GM23338 (cell line): ENCODE measurements at regions not wholly inside any gene's neighbourhood (a gene's known extent, or its start where the extent isn't known, plus 50 kb on each side); places are given as distances from the start of the nearest gene placed in this dataset.
"Not testable (repeated sequence)": the region's sequence is repeated elsewhere in the genome, so short reads cannot be mapped to it uniquely, and the experiment has no call there.

ENCODE experiments used
- ATAC-seq: fragments of 200-7000 bp; cut with Tn5 transposase; 3 replicates; pipeline ENCODE4 v1.9.1; 2020
- DNase-seq: peaks from one replicate; pipeline ENCODE4 v3.0.0-alpha.2; 2015; ENCODE audit warnings: low spot score
- H2AFZ ChIP-seq: fragments of 200-600 bp; sonication (generic); 2 replicates; pipeline ENCODE4 v1.8.0; 2016; ENCODE audit warnings: antibody characterized with exemption, mild to moderate bottlenecking, moderate library complexity
- H3F3A ChIP-seq: fragments of 200-600 bp; sonication (generic); replicated peaks from 2 replicates; pipeline ENCODE4 v1.8.0; 2017; ENCODE audit warnings: antibody characterized with exemption, mixed run types, low read depth
- H3K27ac ChIP-seq: fragments of 200-600 bp; sonication (generic); 2 replicates; pipeline ENCODE4 v1.6.1; 2016; ENCODE audit warnings: low read depth
- H3K27me3 ChIP-seq: fragments of 200-600 bp; sonication (generic); 2 replicates; pipeline ENCODE4 v1.8.0; 2016; ENCODE audit warnings: mild to moderate bottlenecking, mixed run types, moderate library complexity; ENCODE audit not compliant: insufficient read depth
- H3K36me3 ChIP-seq: fragments of 200-600 bp; sonication (generic); 2 replicates; pipeline ENCODE4 v1.8.0; 2016; ENCODE audit warnings: mild to moderate bottlenecking; ENCODE audit not compliant: insufficient read depth
- H3K4me1 ChIP-seq: fragments of 200-600 bp; sonication (generic); 2 replicates; pipeline ENCODE4 v1.8.0; 2016; ENCODE audit warnings: mild to moderate bottlenecking, moderate library complexity; ENCODE audit not compliant: insufficient read depth
- H3K4me2 ChIP-seq: fragments of 200-600 bp; sonication (generic); 2 replicates; pipeline ENCODE4 v1.7.1; 2017; ENCODE audit warnings: mixed run types
- H3K4me3 ChIP-seq: fragments of 200-600 bp; sonication (generic); 2 replicates; pipeline ENCODE4 v1.6.1; 2016; ENCODE audit warnings: mixed run types
- H3K79me2 ChIP-seq: fragments of 200-600 bp; sonication (generic); replicated peaks from 2 replicates; pipeline ENCODE4 v1.8.0; 2017; ENCODE audit warnings: mild to moderate bottlenecking; ENCODE audit not compliant: insufficient read depth
- H3K9me2 ChIP-seq: fragments of 200-600 bp; sonication (generic); 2 replicates; pipeline ENCODE4 v1.8.0; 2017; ENCODE audit not compliant: insufficient read depth
- H4K20me1 ChIP-seq: fragments of 200-600 bp; sonication (generic); replicated peaks from 2 replicates; pipeline ENCODE4 v1.8.0; 2017; ENCODE audit warnings: mild to moderate bottlenecking; ENCODE audit not compliant: insufficient read depth
- H3K27ac Mint-ChIP-seq: 2 replicates; pipeline ENCODE4 v1.8.0; 2020; ENCODE audit warnings: inconsistent platforms, mild to moderate bottlenecking, moderate library complexity, mixed read lengths
- H3K27me3 Mint-ChIP-seq: 3 replicates; pipeline ENCODE4 v1.8.0; 2022; ENCODE audit warnings: low read depth, mild to moderate bottlenecking, moderate library complexity, mixed read lengths, inconsistent platforms; ENCODE audit not compliant: insufficient read depth, poor library complexity
- H3K36me3 Mint-ChIP-seq: 3 replicates; pipeline ENCODE4 v1.8.0; 2021; ENCODE audit warnings: low read depth, mild to moderate bottlenecking, inconsistent platforms, moderate library complexity, mixed read lengths
- H3K4me1 Mint-ChIP-seq: 3 replicates; pipeline ENCODE4 v1.8.0; 2020; ENCODE audit warnings: mild to moderate bottlenecking, inconsistent platforms, mixed read lengths
- H3K4me3 Mint-ChIP-seq: 3 replicates; pipeline ENCODE4 v1.8.0; 2021; ENCODE audit warnings: moderate library complexity, mild to moderate bottlenecking, inconsistent platforms, mixed read lengths
- H3K9me3 Mint-ChIP-seq: 3 replicates; pipeline ENCODE4 v1.8.0; 2020; ENCODE audit warnings: moderate library complexity, mild to moderate bottlenecking, inconsistent platforms, mixed read lengths
- EZH2 ChIP-seq: fragments of 200-600 bp; sonication (generic); IDR thresholded peaks from one replicate; pipeline ENCODE4 v1.8.0; 2017; ENCODE audit warnings: antibody characterized with exemption, mild to moderate bottlenecking, low read depth; ENCODE audit not compliant: unreplicated experiment
- EZH2phosphoT487 ChIP-seq: fragments of 200-600 bp; sonication (generic); IDR thresholded peaks from one replicate; pipeline ENCODE4 v1.8.1; 2018; ENCODE audit warnings: antibody characterized with exemption; ENCODE audit not compliant: unreplicated experiment
- NANOG ChIP-seq: IDR thresholded peaks from 2 replicates; pipeline ENCODE4 v1.6.1; 2016; ENCODE audit warnings: antibody characterized with exemption, borderline replicate concordance
- POLR2AphosphoS5 ChIP-seq: IDR thresholded peaks from 2 replicates; pipeline ENCODE4 v1.6.1; 2016; ENCODE audit warnings: antibody characterized with exemption, low read depth
- STAT1 ChIP-seq: IDR thresholded peaks from one replicate; pipeline ENCODE4 v1.6.1; 2016; ENCODE audit warnings: antibody characterized with exemption; ENCODE audit not compliant: unreplicated experiment
- ZNF114 ChIP-seq: fragments of 250-450 bp; sonication (Bioruptor Pico); IDR thresholded peaks from 2 replicates; pipeline ENCODE4 v1.5.0; 2020; ENCODE audit warnings: mild to moderate bottlenecking, moderate library complexity
- ZNF331 ChIP-seq: fragments of 250-450 bp; sonication (Bioruptor Pico); IDR thresholded peaks from 2 replicates; pipeline ENCODE4 v1.5.0; 2020; ENCODE audit warnings: low read depth, mild to moderate bottlenecking, moderate library complexity
- TF ChIP-seq, protein P1 (sequence below): IDR thresholded peaks from one replicate; pipeline ENCODE4 v1.6.1; 2018; ENCODE audit warnings: antibody characterized with exemption; ENCODE audit not compliant: unreplicated experiment
- TF ChIP-seq, protein P2 (sequence below): fragments of 250-450 bp; sonication (Bioruptor Pico); IDR thresholded peaks from 2 replicates; pipeline ENCODE4 v1.5.0; 2020; ENCODE audit warnings: mild to moderate bottlenecking, moderate library complexity

DNA sequence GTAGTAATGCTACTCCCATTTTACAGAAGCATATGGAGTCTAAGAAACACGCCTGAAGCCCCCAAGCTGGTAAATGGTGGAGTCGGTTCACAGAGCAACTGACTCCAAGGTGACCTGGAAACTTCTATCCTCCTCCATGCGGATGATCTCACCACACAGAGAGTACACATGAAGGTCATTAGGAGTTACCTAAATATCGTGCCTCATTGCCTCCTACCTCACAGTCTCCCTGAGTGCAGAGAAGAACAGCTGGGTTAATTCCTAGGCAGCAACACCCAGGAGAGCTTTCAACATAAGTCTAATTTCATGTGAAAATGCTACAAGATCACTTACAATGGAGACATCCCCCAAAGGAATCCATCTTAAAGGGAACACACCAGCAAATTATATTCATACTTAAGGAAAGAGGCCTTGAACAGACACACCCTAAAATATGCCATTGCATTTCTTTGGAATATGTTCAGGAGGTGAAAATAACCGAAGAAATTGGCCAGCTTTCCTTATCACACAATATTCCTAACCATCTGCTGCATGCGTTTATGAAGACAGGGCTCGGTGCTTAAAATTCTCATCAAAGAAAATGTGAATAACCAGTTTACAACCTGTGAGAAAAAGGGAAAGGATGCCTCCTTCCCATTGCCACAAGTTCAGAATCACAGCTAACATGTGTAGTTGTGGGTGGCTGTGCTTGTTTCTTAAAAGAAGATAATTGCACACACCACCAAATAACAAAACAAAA, 203.6 kb upstream of the NBEA start:
- peaks cover 4% of the 10 kb centered on the region for H3K27me3 Mint-ChIP-seq
- Histone ChIP-seq H2AFZ (peak overlapping the region; percentile 85; the same call in 1 of the 2 replicates), H3F3A (no peaks in the 10 kb centered on the region), H3K4me1 (no peaks in the 10 kb centered on the region), H3K27me3 (no peaks in the 10 kb centered on the region), H3K4me3 (no peak overlapping the region), H3K4me2 (no peak overlapping the region), H3K36me3 (no peaks in the 10 kb centered on the region), H3K79me2 (no peaks in the 10 kb centered on the region), H3K9me2 (no peaks in the 10 kb centered on the region; the same call in none of the 2 replicates), H3K27ac (no peak overlapping the region), H4K20me1 (no peaks in the 10 kb centered on the region)
- no peaks in the 10 kb centered on the region; the same call in 2 of the 3 replicates for H3K36me3 Mint-ChIP-seq
- no peak overlapping the region for H3K4me3 Mint-ChIP-seq
- ATAC-seq (no peak), DNase-seq (no peak)
- H3K27ac Mint-ChIP-seq, result no peak overlapping the region
- H3K4me1 Mint-ChIP-seq, result no peaks in the 10 kb centered on the region
- TF ChIP-seq EZH2phosphoT487 (no peak), ZNF331 (CRISPR knock-in tag) (no peak), ZNF114 (no peak), NANOG (no peak), EZH2 (no peak), POLR2AphosphoS5 (no peak), STAT1 (no peak)
- TF ChIP-seq, protein P1, sequence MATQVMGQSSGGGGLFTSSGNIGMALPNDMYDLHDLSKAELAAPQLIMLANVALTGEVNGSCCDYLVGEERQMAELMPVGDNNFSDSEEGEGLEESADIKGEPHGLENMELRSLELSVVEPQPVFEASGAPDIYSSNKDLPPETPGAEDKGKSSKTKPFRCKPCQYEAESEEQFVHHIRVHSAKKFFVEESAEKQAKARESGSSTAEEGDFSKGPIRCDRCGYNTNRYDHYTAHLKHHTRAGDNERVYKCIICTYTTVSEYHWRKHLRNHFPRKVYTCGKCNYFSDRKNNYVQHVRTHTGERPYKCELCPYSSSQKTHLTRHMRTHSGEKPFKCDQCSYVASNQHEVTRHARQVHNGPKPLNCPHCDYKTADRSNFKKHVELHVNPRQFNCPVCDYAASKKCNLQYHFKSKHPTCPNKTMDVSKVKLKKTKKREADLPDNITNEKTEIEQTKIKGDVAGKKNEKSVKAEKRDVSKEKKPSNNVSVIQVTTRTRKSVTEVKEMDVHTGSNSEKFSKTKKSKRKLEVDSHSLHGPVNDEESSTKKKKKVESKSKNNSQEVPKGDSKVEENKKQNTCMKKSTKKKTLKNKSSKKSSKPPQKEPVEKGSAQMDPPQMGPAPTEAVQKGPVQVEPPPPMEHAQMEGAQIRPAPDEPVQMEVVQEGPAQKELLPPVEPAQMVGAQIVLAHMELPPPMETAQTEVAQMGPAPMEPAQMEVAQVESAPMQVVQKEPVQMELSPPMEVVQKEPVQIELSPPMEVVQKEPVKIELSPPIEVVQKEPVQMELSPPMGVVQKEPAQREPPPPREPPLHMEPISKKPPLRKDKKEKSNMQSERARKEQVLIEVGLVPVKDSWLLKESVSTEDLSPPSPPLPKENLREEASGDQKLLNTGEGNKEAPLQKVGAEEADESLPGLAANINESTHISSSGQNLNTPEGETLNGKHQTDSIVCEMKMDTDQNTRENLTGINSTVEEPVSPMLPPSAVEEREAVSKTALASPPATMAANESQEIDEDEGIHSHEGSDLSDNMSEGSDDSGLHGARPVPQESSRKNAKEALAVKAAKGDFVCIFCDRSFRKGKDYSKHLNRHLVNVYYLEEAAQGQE, result no peak
- TF ChIP-seq, protein P2, sequence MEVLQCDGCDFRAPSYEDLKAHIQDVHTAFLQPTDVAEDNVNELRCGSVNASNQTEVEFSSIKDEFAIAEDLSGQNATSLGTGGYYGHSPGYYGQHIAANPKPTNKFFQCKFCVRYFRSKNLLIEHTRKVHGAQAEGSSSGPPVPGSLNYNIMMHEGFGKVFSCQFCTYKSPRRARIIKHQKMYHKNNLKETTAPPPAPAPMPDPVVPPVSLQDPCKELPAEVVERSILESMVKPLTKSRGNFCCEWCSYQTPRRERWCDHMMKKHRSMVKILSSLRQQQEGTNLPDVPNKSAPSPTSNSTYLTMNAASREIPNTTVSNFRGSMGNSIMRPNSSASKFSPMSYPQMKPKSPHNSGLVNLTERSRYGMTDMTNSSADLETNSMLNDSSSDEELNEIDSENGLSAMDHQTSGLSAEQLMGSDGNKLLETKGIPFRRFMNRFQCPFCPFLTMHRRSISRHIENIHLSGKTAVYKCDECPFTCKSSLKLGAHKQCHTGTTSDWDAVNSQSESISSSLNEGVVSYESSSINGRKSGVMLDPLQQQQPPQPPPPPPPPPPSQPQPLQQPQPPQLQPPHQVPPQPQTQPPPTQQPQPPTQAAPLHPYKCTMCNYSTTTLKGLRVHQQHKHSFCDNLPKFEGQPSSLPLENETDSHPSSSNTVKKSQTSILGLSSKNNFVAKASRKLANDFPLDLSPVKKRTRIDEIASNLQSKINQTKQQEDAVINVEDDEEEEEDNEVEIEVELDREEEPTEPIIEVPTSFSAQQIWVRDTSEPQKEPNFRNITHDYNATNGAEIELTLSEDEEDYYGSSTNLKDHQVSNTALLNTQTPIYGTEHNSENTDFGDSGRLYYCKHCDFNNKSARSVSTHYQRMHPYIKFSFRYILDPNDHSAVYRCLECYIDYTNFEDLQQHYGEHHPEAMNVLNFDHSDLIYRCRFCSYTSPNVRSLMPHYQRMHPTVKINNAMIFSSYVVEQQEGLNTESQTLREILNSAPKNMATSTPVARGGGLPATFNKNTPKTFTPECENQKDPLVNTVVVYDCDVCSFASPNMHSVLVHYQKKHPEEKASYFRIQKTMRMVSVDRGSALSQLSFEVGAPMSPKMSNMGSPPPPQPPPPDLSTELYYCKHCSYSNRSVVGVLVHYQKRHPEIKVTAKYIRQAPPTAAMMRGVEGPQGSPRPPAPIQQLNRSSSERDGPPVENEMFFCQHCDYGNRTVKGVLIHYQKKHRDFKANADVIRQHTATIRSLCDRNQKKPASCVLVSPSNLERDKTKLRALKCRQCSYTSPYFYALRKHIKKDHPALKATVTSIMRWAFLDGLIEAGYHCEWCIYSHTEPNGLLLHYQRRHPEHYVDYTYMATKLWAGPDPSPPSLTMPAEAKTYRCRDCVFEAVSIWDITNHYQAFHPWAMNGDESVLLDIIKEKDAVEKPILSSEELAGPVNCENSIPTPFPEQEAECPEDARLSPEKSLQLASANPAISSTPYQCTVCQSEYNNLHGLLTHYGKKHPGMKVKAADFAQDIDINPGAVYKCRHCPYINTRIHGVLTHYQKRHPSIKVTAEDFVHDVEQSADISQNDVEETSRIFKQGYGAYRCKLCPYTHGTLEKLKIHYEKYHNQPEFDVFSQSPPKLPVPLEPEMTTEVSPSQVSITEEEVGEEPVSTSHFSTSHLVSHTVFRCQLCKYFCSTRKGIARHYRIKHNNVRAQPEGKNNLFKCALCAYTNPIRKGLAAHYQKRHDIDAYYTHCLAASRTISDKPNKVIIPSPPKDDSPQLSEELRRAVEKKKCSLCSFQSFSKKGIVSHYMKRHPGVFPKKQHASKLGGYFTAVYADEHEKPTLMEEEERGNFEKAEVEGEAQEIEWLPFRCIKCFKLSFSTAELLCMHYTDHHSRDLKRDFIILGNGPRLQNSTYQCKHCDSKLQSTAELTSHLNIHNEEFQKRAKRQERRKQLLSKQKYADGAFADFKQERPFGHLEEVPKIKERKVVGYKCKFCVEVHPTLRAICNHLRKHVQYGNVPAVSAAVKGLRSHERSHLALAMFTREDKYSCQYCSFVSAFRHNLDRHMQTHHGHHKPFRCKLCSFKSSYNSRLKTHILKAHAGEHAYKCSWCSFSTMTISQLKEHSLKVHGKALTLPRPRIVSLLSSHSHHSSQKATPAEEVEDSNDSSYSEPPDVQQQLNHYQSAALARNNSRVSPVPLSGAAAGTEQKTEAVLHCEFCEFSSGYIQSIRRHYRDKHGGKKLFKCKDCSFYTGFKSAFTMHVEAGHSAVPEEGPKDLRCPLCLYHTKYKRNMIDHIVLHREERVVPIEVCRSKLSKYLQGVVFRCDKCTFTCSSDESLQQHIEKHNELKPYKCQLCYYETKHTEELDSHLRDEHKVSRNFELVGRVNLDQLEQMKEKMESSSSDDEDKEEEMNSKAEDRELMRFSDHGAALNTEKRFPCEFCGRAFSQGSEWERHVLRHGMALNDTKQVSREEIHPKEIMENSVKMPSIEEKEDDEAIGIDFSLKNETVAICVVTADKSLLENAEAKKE (CRISPR knock-in tag), result no peak
- peaks cover under 1% of the 10 kb centered on the region; the same call in 2 of the 3 replicates for H3K9me3 Mint-ChIP-seq

DNA sequence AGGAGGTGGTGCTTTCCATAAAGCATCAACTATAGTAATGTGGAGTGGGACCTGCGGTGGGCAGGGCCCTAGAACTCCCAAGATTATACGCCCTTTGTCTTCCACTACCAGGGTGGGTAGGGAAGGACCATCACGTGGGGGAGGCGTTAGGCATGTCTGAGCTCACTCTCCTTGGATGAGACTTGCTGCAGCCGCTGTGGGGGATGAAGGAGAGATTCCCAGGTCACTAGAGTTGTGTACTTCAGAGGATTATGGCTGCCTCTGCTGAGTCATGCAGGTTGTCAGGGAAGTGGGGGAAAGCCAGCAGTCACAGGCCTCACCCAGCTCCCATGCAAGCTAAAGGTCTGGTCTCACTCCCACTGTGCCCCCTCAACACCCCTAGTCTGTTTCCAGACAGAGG, 195.0 kb upstream of the NBEA start:
- not testable (repeated sequence) for H3K4me2 ChIP-seq, H3K36me3 ChIP-seq, H4K20me1 ChIP-seq, ATAC-seq, H3K27ac Mint-ChIP-seq, H3K27me3 ChIP-seq, H3K9me3 Mint-ChIP-seq, H3K79me2 ChIP-seq, H3K4me3 Mint-ChIP-seq, H3K27me3 Mint-ChIP-seq, H3F3A ChIP-seq, H3K36me3 Mint-ChIP-seq, H3K4me1 ChIP-seq, H3K4me3 ChIP-seq, DNase-seq, H3K27ac ChIP-seq, H3K9me2 ChIP-seq
- H3K4me1 Mint-ChIP-seq, result peaks cover 36% of the 10 kb centered on the region
- H2AFZ ChIP-seq, result peak overlapping the region; percentile 63; the same call in 1 of the 2 replicates
